ENCODE measurements at regions not wholly inside any gene's neighbourhood (a gene's known extent, or its start where the extent isn't known, plus 50 kb on each side); places are given as distances from the start of the nearest gene placed in this dataset.

- no peaks in the 10 kb centered on the region for H4K20me1 ChIP-seq (ENCODE audit: insufficient read depth)
- CTCF ChIA-PET: interaction anchor here (1.1 kb wide), 1 partner anchor 32 kb away, joined by 3 read pairs; no protein-coding TSS in a partner anchor
- no peaks in the 10 kb centered on the region for H3K9me3 ChIP-seq
- no peak overlapping the region for H2AFZ ChIP-seq (ENCODE audit: low read depth)
- no peak overlapping the region for H3K4me2 ChIP-seq
- WGBS (ENCODE audit: low lambda C conversion rate): 10% methylated on average over 1 of the region's 1 CpG
- H3F3A ChIP-seq (replicated peaks; ENCODE audit: insufficient read depth): no peaks in the 10 kb centered on the region
- H3K27ac ChIP-seq (ENCODE audit: low read depth in 2 of 2, low read length in 1 of 2): no peak overlapping the region
- H3K9ac ChIP-seq: no peak overlapping the region
- no peaks in the 10 kb centered on the region for H3K27me3 ChIP-seq (ENCODE audit: insufficient read depth)
- no peak overlapping the region for H3K4me3 ChIP-seq (ENCODE audit: low read depth in 2 of 2, low read length in 1 of 2)
- no peak for DNase-seq
- H3K4me1 ChIP-seq (ENCODE audit: control insufficient read depth in 1 of 2, insufficient read depth in 2 of 2, low read depth in 1 of 2, low read length in 1 of 2): no peaks in the 10 kb centered on the region
- no peaks in the 10 kb centered on the region for H3K9me2 ChIP-seq
- no peak for TF ChIP-seq MEF2A (IDR thresholded peaks at IDR 0.05; ENCODE audit: borderline replicate concordance, low read depth)
- TF ChIP-seq POLR2AphosphoS5 (IDR thresholded peaks at IDR 0.05; ENCODE audit: low read depth, low read length): no peak
- no peak for TF ChIP-seq FOSL2 (IDR thresholded peaks at IDR 0.05; ENCODE audit: borderline replicate concordance, low read depth)
- TF ChIP-seq RFX5 (IDR thresholded peaks at IDR 0.05; ENCODE audit: low read length): no peak
- no peak for TF ChIP-seq USF1 (IDR thresholded peaks at IDR 0.05; ENCODE audit: borderline replicate concordance, low read depth)
- no peak for TF ChIP-seq ELF1 (IDR thresholded peaks at IDR 0.05)
- no peak for TF ChIP-seq USF2 (IDR thresholded peaks at IDR 0.05; ENCODE audit: borderline replicate concordance, low read depth, low read length)
- TF ChIP-seq CHD2 (IDR thresholded peaks at IDR 0.05; ENCODE audit: low read length, partially characterized antibody): no peak
- POLR2A ChIA-PET: no interaction called here
- no peaks in the 10 kb centered on the region for H3K36me3 ChIP-seq (replicated peaks in 1 of 2; ENCODE audit: control insufficient read depth in 1 of 2, insufficient read depth in 2 of 2, low read length in 1 of 2)
- H3K79me2 ChIP-seq (ENCODE audit: insufficient read depth): no peaks in the 10 kb centered on the region
These were observed 104.6 kb upstream of the PRKG2 start for GRCh38 chr4:81319657-81320056.

- no peak overlapping the region for H3K9ac ChIP-seq
- CTCF ChIA-PET: interaction anchor here (1.4 kb wide), 1 partner anchor 36 kb away, joined by 3 read pairs; no protein-coding TSS in a partner anchor
- no peaks in the 10 kb centered on the region for H4K20me1 ChIP-seq (ENCODE audit: insufficient read depth)
These were observed 100.0 kb upstream of the PRKG2 start for GRCh38 chr4:81314897-81315470.

More at GRCh38 chr4:81314897-81315470, 100.0 kb upstream of the PRKG2 start:
- H3K4me1 ChIP-seq (ENCODE audit: control insufficient read depth in 1 of 2, insufficient read depth in 2 of 2, low read depth in 1 of 2, low read length in 1 of 2): no peaks in the 10 kb centered on the region
- H3K9me3 ChIP-seq: no peaks in the 10 kb centered on the region
- no peaks in the 10 kb centered on the region for H3K9me2 ChIP-seq
- H3K27me3 ChIP-seq (ENCODE audit: insufficient read depth): no peaks in the 10 kb centered on the region
- H3K79me2 ChIP-seq (ENCODE audit: insufficient read depth): no peaks in the 10 kb centered on the region
- no peak overlapping the region for H3K4me2 ChIP-seq
- H3F3A ChIP-seq (replicated peaks; ENCODE audit: insufficient read depth): no peaks in the 10 kb centered on the region
- TF ChIP-seq TAF1 (IDR thresholded peaks at IDR 0.05; ENCODE audit: borderline replicate concordance, low read depth, low read length) (no peak), JUND (IDR thresholded peaks at IDR 0.05) (no peak), MAX (IDR thresholded peaks at IDR 0.05; ENCODE audit: low read depth) (no peak), REST (IDR thresholded peaks at IDR 0.05; ENCODE audit: low read depth, low read length) (no peak), EP300 (IDR thresholded peaks at IDR 0.05; ENCODE audit: borderline replicate concordance in 1 of 2, low read depth in 1 of 2, low read length in 1 of 2) (no peak), RCOR1 (IDR thresholded peaks at IDR 0.05; ENCODE audit: low read length) (no peak), NRF1 (IDR thresholded peaks at IDR 0.05; ENCODE audit: low read depth, low read length) (no peak), IRF3 (IDR thresholded peaks at IDR 0.05; ENCODE audit: low read depth, low read length) (no peak), GABPA (IDR thresholded peaks at IDR 0.05; ENCODE audit: low read depth) (no peak), YY1 (IDR thresholded peaks at IDR 0.05; ENCODE audit: low read depth) (no peak), GATA2 (CRISPR knock-in tag; IDR thresholded peaks at IDR 0.05) (no peak), CHD2 (IDR thresholded peaks at IDR 0.05; ENCODE audit: low read length, partially characterized antibody) (no peak), NFIC (IDR thresholded peaks at IDR 0.05; ENCODE audit: borderline replicate concordance) (no peak)
- no peak for DNase-seq
- H2AFZ ChIP-seq (ENCODE audit: low read depth): no peak overlapping the region
- no peak overlapping the region for H3K4me3 ChIP-seq (ENCODE audit: low read depth in 2 of 2, low read length in 1 of 2)
- H3K27ac ChIP-seq (ENCODE audit: low read depth in 2 of 2, low read length in 1 of 2): no peak overlapping the region
- WGBS (ENCODE audit: low lambda C conversion rate): 6% methylated on average over 3 of the region's 3 CpGs
- POLR2A ChIA-PET: no interaction called here
- no peaks in the 10 kb centered on the region for H3K36me3 ChIP-seq (replicated peaks in 1 of 2; ENCODE audit: control insufficient read depth in 1 of 2, insufficient read depth in 2 of 2, low read length in 1 of 2)
